COLO668 (cell line): ENCODE measurements at regions not wholly inside any gene's neighbourhood (a gene's known extent, or its start where the extent isn't known, plus 50 kb on each side); places are given as distances from the start of the nearest gene placed in this dataset.

ENCODE experiments used
- DNase-seq: peaks from one replicate; lab custom pipeline; 2025; ENCODE audit not compliant: unreplicated experiment; lab: John Stamatoyannopoulos, UW

DNA sequence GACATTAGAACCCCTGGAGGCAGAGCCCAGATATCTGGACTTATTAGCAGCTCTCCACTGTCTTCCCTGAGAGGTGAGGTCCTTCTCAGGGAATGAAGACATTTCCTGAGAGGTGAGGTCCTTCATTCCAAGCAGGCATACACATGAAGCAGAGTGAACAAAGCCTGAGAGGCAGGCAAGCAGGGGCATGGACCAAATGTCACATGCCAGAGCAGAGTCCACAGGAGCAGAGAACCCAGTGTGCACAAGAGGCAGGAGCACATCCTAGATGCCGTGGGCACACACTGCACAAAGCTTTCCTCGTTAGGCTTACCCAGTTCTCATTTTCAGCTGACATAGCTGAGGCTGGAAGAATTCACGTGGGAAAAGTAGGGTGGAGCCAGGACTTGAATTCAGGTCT is 759.9 kb upstream of the HS6ST1 start:
- DNase-seq, result no peak

DNA sequence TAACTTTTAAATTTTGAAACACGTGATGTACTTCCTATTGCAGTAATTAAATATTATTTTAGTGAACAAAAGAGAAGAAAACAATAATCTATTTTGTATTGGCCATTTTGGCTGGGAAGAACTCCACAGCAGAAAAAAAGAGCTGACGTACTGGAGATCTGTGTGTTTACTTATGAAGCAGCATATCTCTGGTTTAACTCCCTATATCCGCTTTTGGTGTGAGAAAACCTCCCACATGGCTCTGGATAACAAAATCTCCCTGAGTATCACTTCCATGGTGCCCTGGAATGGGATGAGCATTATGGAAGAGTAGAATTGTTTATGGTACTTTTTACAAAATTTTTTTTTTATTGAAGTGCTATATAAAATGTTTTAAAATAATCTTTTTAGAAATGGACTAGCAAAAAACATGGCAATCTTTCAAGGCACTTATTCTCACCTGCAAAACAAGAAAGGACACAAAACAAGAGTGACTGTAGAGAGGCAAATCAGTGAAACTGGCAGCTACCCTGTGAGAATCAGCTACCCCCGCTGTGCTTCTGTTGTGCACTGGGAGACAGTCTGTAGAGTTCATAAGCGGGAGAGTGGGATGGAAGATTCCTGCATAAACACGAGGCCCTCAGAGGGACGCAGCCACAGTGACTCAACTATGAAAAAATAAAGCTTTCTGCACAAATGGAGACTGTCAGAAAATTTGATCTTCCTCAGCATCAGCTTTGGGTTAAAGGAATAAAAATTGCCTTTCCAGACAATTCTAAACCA is 762.2 kb upstream of the HS6ST1 start:
- DNase-seq, result no peak

DNA sequence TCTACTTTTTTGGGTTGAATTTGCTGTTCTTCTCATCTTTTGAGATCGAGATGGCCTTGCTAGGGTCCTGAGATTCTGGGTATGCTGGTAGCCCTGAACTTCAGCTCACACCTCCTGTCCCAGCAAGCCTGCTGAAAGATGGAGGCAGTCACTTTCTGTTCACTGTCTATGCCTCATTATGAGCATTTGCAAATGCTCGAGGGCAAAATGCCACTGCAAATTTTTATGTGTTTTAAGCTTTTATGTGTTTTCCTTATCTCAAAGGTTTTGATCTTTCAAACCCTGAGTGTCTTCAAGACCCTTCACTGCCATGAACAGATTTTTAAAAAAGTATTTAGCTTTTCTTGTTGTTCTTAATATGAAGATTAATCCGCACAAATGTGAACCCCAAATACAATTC is 766.7 kb upstream of the HS6ST1 start:
- no peak for DNase-seq

DNA sequence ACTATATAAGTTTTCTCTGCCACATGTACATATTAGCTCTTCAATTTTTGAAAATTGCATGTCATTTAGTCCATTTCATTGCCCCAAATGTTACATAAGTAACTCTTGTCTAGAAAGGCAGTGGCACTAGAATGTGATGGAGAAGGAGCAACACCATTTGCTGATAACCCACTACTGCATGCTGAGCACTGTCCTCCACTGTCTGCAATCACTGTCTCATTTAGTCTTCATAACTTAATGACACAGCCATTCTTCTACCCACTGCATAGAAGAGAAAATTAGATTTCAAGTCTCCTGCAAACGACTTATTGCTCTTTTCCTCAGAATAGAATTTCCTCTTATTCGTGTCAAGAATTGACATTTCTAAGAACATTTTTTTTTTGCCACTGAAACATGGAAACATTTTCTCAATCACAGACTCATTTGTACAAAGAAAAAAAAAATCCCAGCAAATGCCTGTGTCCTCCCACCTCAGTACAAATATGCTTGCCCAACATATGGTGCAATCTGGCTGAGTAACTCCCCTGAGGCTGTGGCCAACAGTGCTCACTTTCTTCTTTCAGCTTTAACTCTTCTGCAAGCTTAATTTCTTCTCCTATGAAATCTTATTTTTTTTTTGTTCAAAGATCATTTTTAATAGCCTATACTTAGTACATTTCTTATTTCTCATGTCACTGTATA is 768.6 kb upstream of the HS6ST1 start:
- no peak for DNase-seq

DNA sequence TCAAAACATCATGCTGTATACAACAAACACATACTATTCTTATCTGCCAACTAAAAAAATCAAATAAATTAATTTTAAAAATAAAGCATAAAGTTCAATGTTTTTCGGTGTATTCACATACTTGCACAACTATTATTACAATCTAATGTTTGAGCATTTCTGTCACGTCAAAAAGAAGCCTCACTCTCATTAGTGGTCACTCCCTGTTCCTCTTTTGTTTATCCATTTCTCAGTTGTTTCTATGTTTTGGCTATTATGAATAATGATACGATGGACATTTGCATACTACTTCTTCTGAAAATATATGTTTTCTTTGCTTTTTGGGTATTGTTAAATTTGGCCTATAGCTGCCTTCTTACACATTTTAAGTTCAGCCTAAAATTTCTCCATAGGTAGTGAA is 773.0 kb upstream of the HS6ST1 start:
- DNase-seq, result no peak

DNA sequence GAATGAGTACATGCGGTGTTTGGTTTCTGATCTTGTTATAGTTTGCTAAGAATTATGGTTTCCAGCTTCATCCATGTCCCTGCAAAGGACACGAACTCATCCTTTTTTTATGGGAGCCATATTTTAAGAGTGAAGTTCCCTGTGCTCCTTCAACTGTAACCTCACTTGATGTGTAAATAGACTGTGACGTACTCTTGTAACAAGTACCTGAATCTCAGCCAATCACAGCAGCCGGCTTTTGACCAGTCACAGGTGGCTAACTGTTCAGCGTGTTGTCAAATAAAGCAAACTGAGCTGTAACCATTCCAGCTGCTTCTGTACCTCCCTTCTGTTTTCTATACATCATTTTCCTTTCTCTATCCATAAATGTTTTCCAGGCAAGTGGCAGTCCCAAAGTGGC is 774.3 kb upstream of the HS6ST1 start:
- DNase-seq, result peak; percentile 18

DNA sequence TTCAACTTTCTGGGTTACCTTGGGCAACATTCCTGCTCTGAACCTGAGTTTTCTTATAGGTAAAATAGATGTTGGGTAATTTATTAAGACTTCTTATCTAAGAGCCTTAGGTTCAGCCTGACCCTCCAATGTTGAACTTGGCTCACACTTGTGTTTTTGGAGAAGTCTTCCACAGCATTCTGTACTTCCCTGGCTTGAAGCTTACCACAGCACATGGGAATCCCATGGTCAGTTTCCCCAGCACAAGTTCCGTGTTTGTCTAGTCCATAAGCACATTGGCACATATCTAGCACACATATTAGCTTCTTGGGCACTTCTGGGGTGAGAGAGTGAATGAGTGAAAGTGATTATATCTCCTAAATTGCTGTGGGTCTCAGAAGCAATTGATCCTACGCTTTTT is 782.5 kb upstream of the HS6ST1 start:
- no peak for DNase-seq

DNA sequence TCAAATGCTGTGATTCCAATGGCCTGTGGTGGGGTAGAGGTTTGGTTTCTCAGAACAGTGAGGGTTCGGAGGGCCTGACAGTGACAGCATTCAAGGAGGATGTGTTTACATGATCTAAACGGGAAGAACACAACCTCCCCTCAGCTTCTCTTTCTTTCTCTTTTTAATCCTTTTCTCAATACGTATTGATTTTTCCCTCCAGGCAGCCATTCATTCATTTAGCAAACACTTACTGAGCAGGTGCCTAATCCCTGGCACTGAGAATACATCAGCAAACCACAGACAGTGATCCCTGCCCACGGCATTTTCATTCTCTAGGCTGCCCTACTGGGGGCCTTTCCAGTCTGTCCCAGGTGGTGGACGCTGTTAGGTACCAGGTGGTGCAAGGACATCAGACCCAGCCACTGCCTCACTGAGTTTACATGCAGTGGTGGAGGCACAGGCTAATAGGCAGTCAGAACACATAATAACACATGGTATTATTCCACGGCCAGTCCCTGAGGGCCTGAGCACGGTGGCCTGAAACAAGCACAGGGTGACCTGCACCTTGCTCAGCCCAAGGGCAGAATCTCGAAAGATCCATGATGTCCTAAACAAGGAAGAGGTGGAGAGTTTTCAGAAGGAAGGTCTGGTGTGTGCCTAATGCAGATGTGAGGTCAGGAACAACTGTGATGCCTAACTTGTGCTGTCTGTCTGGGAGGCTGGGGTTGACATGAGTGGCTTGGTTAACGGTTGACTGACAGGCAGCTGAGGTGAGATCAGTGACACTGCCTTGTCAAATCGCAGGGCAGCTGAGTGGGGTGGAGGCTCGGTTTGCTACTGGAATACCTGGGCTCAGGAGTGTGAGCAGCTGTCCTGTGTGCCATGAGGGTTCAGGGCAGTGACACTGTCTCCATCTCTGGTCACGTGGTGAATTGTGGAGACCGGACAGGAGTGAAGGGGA is 785.5 kb upstream of the HS6ST1 start:
- DNase-seq, result peak; percentile 35

DNA sequence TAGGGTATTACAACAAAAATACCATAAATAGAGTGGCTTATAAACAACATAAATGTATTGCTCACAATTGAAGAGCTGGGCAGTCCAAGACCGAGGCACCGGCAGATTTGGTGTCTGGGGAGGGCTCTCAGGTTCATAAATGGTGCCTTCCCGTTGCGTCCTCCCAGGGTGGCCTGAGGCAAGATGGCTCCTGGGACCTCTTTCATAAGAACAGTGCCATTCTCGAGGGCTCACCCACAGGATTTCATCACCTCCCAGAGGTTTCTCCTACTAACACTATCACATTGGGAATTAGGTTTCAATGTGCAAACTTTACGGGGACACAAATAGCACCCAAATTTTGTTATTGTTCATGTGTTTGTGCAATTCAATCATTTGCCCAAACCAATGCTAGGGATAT is 793.5 kb upstream of the HS6ST1 start:
- DNase-seq, result no peak

DNA sequence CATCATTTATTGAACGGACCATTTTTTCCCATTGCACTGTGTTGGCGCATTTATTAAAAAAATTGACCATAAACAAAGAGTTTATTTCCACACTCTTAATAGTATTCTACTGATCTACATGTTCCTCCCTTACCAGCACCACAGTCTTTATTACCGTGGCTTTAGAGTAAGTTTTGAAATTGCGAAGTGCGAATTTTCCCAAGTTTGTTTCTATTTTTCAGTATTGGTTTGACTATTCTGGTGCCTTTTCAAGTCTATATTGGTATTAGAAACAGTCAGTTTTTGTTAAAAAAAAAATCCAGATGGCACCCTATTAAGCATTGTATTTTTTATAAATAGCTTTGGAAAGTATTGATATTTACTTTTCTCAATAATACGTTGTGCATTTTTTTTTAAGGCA is 795.1 kb upstream of the HS6ST1 start:
- no peak for DNase-seq

DNA sequence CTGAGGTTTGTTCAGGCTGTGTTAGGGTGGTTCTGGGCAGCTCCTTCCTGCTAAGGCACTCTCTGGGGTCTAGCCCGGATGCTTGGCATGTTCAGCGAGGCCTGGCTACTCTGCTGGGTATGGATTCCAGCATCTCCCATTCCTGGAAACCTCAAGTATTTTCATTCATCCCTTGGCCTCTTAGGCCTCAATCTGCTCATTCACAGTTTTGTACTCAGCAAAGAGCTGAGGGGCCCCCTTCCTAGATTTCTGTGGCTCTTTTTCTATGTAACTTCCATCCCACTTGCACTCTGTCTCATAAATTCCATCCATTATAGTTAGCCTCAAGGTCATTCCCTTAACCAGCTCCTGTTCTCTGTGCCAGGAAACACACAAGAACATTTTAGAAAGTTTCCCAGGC is 798.8 kb upstream of the HS6ST1 start:
- no peak for DNase-seq

DNA sequence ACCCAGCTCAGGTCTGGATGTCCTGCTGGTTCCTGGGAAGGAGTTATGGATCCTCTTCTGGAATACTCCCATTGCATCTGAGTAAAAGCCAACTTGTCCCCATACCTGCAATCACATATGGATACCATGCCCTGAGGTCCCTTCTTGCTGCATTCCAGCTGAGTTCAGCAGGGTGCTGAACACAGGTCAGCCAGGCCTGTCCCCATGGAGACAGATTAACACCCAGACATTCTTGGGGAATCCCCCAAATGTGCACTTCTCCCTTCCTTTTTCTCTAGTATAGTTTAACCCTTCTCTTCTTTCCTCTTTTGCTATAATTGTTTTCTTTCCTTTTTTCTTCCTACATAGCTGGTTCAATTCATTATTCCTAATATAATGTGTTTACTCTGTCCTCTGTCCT is 799.6 kb upstream of the HS6ST1 start:
- DNase-seq, result no peak

DNA sequence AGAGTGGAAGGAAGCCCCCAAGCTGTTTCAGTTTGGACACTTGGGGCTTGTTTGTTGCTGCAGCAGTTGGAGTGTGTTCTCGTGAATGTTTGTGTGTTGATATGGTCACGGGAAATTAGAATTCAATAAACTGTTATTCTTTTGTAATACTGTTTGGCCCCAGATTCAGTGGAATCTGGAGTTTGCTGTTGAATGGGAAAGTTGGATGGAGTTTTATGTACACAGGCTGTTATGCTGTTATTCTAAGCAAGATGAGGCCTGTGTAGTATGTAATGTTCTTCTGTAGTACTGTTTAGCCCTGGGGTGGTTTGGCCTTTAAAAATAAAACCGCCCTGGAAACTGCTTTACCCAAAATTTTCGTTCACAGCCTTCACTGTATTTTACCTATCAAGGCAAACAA is 810.4 kb upstream of the HS6ST1 start:
- no peak for DNase-seq

DNA sequence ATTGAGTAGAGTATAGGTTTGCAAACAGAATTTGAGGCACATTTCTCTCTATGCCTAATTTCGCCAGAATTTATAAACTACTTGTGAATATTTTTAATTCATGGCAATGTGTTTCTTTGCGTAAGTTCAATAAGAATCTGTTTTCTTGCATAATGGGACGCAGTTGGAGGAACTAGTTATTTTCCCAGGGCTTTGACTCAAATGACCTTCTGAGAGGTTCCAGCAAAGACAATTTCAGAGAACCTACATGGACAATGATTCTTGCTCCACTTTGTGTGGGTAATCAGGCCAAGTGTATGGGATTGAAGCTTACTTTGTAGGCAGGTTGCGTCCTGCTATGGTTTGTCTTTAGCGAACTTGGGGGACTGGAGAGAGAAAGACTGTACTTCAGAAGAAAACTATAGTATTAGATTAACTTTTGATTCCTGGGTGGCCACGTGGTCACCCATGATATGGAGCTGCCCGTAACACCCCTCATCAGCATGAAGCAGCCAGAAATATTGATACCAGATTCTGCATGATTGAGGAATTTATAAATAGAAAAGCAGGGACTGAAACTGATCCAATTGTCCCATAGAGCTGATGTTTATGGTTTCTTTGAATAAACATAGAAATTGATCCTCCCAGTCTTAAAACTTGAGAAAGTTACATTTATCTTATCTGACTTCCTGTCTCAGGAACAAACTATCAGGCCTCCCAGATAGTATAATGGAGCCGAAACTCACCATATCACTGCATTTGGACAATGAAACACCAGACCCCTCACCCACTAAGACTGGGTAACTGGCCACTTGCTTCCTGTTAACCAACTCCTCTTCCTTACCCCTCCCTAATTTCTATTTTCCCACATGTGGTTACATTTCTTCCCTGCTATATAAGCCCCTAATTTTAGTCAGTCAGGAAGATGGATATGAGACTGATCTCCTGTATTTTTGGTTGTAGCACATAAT is 815.3 kb upstream of the HS6ST1 start:
- DNase-seq, result no peak

DNA sequence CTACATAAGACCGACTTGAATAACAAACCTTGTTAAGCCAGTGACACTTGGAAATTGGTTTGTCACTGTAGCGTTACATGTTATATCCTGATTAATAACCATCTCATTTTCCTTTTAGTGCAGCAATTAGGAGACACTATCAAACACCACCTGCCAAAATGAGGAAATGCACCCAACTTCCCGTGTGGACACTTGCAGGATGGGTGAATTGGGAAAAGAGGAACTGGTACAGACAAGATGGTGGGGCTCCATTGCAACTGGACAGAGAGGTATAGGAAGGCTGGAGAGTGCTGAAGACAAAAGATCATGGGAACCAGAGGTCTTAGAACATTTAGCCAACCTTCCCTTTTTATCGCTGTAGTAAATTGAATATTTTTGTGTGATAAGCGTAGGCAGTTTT is 816.3 kb upstream of the HS6ST1 start:
- no peak for DNase-seq

DNA sequence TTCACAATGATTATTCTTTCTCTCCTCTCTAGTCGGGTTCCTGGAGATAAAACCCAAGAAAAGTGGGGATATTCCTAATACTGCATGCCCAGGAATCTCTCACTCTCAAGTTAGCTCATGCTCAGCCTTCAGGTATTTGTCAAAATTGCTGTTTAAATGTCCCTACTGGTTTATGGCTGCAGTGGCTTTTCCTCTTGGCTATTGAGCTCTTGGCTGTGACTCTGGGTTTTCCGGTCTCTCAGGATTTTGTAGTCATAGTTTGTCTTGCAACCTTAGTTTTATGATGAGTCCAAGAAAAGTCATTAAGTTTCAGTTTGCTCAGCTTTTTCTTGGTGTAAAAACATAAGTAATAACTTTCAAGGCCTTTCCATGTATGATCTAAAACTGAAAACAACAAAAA is 820.7 kb upstream of the HS6ST1 start:
- no peak for DNase-seq

DNA sequence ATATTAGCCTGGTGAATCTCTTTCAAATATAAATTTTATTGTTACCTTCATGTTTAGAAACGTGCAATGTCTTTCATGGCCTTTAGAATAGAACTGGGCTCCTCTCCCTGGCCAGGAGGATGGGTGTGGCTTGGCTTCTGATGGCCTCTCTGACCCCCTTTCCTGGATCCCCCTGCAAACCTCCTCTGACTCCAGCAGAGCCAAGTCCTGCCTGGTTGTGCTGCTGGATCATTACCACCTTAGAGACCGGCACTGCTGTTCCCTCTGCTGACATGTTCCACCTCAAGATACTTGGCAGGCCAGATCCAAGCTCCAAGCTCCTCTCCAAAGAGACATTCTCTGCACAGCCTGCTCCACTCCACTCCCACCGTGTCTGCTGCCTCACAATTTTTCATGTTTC is 823.8 kb upstream of the HS6ST1 start:
- no peak for DNase-seq

DNA sequence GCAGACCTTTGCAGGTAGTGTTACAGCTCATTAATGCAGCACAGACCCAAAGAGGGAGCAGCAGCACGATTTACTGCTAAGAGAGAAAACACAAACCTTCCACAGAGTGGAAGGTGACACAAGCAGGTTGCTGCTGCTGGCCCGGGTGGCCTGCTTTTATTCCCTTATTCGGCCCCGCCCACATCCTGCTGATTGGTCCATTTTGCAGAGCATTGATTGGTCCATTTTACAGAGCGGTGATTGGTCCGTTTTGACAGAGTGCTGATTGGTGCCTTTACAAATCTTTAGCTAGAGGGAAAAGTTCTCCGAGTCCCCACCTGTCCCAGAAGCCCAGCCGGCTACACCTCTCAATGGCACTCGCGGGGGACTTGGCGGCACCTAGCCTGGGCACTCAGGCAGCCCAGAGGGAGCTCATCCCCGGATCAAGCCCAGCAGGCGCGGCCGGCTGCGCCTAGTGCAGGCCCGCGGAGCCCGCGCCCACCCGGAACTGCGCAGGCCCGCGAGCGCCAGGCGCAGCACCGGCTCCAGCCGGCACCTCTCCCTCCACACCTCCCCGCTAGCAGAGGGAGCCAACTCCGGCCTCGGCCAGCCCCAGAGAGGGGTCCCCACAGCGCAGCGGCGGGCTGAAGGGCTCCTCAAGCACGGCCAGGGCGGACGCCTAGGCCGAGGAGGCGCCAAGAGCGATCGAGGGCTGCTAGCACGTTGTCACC is 825.6 kb upstream of the HS6ST1 start:
- DNase-seq, result no peak

DNA sequence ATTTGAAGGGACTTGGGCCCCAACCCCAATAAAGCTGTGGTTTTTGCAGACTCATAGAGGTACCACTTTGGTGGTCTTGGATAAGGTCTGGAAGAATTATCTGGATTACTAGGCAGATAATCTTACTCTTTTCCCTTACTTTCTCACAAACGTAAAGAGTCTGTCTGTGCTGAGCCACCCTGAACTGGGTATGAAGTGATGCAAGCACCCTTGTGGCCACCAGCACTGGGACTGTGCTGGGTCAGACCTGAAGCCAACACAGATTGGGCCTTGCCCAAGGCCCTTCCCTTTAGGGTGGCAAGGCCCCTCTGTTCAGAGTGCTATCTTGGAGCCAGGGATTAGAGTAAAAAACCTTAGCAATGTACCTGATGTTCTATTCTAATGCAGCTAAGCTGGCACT is 827.0 kb upstream of the RAB6C start:
- DNase-seq, result no peak

DNA sequence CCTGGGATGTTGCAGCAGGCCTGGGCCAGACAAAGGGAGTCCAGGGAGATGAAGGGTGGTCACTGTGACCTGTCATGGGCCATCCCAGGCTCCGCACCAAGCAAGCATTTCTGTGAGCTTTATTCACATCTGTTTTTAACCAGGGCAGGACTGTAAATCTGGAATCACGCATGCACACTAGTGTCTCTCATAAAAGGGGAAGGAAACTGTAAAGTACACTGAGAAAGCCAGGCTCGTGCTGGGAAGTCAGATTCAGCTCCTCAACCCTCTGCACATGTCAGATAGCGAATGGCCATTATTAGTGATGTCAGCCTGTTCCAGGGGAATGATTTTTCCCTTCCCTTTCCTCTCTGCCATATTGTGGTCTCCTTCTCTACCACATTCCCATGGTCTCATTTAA is 818.6 kb upstream of the RAB6C start:
- no peak for DNase-seq
